Frontal cortex (tissue), 3 donors: ENCODE measurements at regions not wholly inside any gene's neighbourhood (a gene's known extent, or its start where the extent isn't known, plus 50 kb on each side); places are given as distances from the start of the nearest gene placed in this dataset.

ENCODE experiments used
- DNase-seq, 2 donors: peaks; one replicate each; pipeline ENCODE4 v3.0.0; 2012; ENCODE audit warnings: low spot score in 2 of 2
- FAIRE-seq: peaks from 2 replicates; lab custom pipeline; 2012; peaks lifted over from hg19 to GRCh38; lab: Jason Lieb, UNC
- donor health status: control.
- donor health status: control.
- donor health status: control.

DNA sequence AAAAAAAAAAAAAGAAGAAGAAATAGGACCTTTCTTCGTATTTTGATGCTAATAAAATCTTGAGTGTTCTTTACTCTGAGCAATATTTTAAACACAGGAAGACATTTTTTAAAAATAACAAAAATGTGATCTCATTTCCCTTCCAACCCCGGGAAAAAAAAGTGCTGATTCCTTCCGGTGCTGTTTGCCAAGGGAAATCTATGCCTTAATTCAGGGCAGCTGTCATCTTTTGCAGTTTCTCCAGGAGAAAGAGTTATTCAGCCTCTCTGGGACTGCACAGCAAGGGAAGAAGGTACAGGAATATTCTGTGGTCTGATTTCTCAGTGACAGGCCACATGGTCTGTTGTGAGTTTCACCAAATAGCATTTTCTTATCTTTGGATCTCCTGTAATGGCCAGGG, 291.9 kb upstream of the IRX1 start:
- no peak for DNase-seq

DNA sequence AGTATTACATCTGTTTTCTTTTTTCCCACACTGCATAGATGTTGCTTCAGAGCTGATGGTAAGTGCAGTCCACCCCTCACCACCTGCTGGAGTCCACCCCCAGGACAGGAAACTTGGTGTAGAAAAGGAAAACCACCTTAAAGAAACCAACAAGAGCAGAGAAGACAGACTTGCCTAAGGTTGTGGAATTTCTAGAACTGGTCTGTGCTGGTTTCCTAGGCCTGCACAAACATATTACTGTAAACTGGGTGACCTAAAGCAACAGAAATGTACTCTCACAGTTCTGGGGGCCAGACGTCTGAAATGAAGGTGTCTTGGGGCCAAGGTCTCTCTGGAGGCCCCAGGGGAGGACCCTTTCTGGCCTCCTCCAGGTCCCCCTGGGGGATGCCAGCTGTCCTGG, 293.4 kb upstream of the IRX1 start:
- FAIRE-seq (no peak), DNase-seq (no peak)

More for the DNA sequence above, 291.9 kb upstream of the IRX1 start:
- no peak for FAIRE-seq

DNA sequence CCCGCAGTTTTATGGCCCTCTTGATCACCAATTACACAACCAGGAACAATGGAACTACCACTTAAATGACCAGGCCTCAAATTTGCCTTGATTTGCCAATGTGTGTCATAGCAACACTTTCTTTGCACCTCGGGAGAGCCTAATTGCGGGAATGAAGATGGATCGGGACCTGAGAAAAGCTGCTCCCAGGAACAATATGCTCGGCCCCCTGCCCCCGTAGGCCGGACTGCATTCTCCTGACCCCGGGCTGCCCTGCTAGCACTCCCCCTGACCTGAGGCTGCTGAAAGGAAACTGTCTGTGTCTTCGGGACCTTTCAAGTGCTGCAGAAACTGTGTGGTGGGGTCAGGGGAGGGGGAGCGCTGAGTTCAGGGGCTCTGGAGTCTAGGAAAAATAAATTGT, 294.3 kb upstream of the IRX1 start:
- DNase-seq = no peak
- FAIRE-seq = no peak

DNA sequence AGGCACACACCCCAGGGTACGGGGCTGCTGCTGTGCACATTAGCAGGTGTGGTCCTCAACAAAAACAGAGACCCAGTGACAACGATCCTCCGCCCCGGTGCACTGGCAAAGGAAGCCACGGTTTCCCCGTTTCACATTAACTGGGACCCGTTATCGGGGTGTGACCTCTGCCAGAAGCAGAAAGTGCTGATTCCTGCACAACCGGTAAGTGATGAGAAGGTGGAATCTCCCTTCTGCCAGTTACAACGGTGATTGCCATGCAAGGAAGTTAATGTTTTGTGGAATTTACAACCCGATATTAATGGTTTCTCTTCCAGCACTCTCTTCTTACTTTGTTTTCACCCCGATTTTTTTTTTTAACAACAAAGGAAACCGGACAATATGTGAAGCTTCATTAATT, 294.9 kb upstream of the IRX1 start:
- DNase-seq (no peak), FAIRE-seq (no peak)

DNA sequence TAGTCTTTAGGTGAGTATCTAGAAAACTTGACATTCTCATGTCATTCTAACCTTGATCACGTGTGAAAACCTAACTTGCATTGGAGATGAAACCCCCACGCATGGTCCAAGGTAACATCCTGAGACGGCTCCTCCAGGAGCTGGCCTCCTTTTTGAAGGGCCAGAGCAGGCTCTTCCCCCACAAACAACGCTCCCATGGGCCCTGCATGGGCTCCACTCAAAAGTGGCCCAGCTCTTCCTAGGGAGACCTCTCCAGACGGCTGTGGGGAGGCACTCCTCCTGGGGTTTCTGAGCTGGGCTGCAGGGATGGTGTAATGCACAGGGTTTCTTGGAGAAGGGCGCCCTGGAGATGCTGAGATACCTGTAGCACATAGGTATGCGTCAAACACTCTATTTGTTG, 296.2 kb upstream of the IRX1 start:
- FAIRE-seq = no peak

DNA sequence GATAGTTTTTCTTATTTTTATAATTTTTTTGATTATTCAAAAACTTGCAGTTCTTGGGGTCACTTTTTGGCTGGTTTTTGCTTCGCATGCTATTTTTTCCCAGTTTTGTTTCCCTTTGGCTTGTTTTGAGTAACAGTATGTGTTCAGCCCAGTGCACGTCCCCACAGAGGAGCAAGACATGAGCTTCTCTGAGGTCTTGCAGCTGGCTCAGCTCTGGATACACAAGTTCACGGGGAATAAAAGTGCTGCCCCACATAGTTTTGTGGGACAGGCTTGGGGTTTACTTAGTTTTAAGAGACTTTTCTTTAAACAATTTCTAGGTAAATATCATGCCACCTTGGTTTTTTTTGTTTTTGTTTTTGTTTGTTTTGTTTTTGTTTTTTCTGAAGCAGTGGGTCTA, 297.8 kb upstream of the IRX1 start:
- FAIRE-seq (no peak), DNase-seq (no peak)

More for the DNA sequence above, 296.2 kb upstream of the IRX1 start:
- no peak for DNase-seq

DNA sequence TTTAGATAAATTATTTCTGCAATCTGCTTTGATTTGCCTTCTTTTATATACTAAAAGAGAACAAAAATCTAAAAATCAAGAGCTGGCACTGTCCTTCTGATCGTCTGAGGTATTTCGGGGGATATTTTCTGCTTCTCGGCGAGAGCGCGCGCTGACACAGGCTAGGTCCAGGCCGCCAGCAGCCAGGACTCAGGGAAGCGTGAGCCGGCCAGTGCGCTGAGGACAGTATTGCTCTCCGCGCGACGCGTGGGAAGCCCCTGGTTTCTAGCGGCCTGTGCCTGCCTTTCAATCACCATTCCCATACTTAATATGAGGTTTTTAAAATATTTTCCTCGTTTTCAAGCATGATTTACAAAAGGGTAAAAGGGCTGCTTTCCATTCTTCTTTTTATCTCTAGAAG, 307.3 kb upstream of the IRX1 start:
- FAIRE-seq (no peak), DNase-seq (no peak)

DNA sequence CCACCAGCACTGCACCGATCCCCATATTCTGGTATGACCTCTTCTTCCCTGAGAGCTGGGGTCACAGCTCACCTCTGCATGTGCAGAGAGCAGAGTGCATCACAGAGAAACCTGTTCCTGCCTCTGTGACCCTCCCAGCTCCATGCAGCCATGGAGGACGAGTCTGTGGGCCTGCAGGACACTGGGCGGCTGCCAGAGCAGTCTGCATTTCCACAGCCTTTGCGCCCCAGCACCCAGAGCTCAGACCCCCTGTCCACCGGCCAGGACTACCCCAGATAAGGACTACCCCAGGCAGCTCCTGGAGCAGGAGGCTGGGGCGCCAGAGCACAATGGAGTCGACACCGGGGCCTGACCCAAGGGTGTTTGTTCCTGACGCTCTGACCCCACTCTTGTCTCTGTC, 308.1 kb upstream of the IRX1 start:
- FAIRE-seq (no peak), DNase-seq (no peak)

DNA sequence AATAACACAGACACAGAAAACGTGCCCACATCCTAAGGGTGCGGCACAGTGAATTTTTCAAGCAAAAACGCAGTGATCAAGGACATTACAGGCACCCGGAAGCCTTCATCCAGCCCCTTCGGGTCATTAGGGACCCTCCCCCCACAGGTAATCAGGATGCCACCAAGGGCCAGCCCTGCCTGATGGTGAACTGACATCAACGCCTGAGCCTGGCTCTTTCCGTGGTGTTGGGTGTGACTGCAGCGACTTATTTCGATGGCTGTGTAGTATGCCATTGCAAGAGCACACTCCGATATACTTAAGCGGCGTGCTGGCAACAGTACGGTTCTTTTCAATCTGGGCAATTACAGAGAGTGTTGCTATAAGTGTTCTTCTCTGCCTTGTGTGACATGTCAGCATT, 310.0 kb upstream of the IRX1 start:
- no peak for DNase-seq
- FAIRE-seq = no peak

DNA sequence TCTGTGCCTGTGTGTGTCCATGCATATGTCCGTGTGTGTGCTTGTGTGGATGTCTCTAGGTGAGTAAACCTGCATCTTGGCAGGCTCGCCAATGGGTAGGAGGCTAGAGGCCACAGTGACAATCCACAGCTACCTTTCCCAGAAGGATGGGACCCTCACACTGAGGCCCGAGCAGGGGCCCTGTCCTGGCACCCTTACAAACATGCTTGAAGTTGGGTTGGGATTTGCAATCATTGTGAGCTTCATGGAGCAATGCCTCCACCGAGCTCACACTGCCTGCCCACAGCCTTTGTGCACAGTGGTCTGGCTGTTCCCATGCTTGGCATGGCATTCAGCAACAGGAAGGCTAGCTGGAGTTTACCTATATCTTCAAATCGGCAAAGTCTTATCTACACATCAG, 311.1 kb upstream of the IRX1 start:
- no peak for FAIRE-seq
- no peak for DNase-seq

DNA sequence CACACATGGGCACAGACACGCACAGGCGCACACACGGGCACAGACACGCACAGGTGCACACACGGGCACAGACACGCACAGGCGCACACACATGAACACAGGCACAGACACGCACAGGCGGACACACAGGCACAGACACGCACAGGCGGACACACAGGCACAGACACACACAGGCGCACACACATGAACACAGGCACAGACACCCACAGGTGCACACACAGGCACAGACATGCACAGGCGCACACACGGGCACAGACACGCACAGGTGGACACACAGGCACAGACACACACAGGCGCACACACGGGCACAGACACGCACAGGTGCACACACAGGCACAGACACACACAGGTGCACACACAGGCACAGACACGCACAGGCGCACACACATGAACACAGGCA, 312.8 kb upstream of the IRX1 start:
- FAIRE-seq (no peak), DNase-seq (no peak)

DNA sequence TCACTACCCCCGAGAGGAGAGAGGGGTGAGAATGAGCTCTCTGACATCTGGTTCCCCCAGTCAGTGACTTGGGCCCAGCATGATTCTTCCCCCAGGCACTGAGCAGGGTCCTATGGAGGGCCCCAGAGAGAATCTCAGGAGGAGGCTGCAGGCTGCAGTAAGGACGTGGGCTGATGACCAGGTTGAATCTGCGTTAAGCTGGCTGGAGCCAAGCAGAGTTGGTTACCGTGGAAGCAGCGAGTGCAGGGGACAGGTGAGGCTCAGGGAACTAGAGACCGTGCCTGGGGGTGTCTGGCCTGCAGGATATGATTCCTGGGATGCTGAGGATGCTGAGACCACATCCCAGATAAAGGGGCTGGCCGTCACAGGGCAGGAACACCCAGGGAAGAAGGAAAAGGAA, 314.3 kb upstream of the IRX1 start:
- DNase-seq (no peak), FAIRE-seq (no peak)

DNA sequence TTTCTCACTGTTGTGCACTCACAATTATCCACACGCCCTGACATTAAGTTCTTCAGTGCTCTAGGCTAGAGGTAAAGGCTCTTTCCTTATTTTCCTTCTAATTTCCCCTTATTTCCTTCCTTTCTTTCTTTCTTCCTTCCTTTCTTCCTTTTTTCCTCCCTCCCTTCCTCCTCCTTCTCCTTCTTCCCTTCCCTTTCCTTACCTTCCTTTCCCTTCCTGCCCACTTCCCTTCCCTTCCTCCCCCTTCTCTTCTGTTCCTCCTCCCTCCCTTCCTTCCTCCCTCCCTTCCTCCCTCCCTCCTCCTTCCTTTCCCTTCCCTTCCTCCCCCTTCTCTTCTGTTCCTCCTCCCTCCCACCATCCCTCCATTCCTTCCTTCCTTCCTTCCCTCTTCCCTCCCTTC, 317.0 kb upstream of the IRX1 start:
- DNase-seq (no peak), FAIRE-seq (no peak)

DNA sequence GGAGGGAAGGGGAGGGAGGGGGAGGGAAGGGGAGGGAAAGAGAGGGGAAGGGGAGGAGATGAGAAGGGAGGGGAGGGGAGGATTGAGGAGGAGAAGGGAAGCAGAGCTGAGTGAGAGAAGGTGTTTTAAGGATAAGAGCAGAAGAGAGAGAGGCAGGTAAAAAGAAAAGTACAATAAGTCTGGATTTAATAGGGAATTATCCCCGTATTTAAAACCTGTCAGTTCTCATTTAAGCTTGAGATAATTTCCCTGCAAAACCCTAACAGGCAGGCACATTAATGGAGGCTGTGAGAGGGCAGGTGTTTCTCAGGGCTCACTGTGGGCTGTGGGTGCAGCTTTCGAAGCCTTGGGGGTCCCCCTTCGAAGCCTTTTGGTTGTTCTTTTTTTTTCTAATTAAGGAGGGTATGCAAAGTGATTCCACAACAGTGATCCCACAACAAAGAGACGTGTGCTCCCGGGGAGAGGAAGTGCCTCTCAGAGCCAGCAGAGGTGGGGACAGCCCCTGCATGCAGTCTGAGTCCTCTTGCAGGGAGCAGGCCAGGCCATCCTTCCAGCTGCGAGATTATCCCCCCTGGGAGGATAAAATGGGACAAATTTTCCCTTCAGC, 317.9 kb upstream of the IRX1 start:
- DNase-seq = no peak

DNA sequence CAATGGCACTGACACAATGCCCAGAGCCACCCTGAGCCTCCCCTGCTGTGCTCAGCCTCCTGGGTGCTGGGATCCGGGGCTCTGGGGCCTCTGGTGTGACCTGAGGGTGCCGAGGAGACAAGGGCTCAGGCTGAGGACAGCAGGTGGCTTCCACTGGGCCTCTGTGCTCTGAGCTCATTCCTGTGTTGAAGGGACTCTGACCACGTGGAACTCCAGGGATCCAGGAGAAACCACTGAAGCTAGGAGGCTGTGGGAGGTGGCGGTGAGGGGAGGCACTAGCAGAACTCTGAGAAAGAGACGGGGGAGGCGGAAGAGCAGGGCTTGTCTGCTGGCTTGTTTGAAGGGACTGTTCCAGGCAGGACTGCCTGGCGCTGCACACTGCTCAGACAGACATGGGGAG, 318.7 kb upstream of the IRX1 start:
- DNase-seq (no peak), FAIRE-seq (no peak)

More for the DNA sequence above, 317.9 kb upstream of the IRX1 start:
- FAIRE-seq = no peak

DNA sequence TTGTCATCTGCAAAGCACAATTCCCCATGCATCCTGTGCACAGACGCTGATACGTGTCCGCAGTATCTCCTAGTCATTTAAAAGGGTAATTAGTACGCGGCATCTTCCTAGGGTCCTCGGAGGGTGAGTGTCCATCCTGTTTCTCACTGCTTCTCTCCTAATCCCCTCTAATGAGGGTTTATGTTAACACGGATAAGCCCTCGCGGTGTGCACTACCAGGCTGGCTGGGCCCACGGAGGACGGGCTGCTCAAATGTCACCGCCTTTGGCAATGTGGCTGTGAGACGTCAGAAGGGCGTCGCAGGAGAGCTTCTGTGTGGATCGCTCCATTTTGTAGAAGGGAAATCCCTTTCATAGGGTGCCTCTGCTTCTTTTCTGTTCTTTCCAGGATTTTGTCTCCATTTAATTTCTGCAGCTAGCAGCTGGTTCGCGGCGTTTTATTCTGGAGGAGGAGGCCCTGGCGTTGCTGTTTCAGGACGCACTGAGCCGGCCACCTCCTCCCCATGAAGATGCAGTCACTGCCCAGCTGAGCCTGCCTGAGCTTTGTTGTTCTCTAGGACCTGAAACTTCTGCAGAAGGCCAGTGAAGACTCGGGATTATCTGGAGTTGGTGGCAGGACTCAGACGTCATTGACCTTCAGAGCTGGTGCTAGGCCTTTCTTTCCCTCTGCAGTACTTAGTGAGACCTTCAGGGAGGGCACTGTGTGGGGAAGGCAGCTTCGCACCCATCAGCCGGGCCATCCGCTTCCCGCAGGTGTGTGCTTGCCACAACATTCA, 326.1 kb upstream of the IRX1 start:
- DNase-seq (no peak), FAIRE-seq (no peak)

DNA sequence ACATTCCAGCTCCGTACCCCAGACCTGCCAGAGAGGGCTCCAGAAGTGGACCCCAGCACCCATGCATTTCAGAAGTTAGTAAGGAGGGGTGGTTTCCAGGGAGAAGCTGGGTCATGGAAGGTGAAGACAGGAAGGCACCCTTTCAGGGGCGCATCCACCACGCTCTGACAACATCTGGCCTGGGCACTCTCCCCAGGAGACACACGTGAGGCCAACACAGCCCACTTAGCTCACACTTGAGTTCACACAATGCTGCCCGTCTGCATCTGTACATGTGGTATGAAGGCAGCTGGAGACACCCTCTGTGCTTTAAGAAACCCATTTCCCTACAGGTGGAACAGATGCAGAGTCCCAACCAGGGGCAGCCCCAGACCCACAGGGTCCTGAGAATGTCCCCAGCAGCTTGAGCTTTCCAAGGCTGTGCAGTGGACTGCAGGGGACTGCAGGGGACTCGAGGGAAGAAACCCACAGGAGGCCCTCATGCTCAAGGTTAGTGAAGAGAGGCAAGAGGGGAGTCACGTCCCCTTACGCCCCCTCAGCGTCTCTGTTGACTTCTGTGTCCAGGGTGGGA, 326.8 kb upstream of the IRX1 start:
- no peak for DNase-seq
- no peak for FAIRE-seq

DNA sequence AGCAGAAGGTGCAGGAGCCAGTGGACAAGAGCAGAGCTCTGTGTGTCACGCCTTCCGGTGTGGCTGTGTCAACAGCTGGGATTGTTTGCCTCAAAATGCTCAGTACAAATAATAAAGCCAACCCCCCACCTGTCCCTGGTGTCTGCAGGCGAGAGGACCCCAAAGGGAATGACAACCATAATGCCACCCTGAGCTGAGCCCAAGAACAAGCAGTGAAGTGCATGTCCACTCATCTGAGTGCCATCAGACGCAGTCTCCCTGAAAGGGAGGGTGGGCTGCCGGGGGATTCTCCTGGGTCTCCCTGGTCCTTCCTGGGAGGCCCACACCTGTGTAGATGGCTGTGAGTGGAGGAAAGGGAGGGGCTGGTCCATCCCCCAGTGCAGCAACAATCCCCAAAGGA, 328.8 kb upstream of the IRX1 start:
- DNase-seq (no peak), FAIRE-seq (no peak)

DNA sequence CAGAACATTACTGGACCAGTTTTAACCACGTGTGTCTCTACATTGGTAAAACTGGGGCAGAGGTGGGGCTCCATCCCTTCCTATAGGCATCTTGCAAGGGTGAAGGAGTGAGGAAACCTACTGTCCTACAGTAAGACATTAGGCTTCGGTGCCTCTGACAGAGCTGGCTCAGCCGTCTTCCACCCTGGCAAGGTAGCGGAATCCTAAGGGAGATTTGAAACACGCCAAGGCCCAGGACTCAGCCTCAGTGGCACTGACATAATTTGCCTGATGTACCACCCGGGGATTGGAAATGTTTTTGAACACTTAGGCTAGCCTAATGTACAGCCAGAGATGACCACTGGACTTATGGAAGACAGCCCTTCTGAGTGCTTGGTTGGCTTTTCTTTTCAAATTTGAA, 329.7 kb upstream of the IRX1 start:
- no peak for DNase-seq
- no peak for FAIRE-seq

DNA sequence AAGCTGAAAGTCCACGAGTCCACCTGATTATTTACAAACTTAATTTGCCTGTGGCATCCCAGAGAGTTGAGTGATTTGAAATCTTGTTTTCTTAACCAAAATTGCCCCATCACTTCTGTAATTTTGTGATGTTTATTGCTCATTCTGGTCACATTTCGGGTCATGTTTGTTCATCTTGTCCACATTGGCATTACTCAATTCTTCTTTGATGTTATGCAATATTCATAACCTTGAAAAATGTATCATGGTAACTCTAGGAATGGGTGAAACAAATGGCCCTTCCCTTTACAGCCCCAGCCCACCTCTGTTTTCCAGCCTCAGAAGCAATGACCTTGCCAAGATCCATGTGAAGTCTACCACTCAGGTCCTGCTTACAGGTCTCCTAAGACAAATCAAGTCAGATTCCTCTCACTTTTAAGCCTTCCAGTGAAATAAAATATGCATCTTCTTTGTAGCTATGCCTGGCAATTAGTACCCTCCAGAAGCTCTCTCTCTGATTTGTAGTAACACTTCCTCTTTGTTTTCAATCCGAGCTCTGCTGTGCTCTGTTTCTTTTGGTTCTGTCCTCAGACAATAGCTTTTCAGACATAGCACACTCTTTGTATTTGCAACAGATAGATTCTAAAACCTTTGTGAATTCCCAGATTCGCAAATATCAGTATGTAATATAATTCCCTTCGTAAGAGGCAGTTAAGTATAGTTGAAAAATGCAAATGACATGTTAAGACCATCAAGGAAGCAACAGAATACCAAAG, 330.3 kb upstream of the IRX1 start:
- DNase-seq (peak in 1 of 2 donors; percentile 18), FAIRE-seq (no peak)

DNA sequence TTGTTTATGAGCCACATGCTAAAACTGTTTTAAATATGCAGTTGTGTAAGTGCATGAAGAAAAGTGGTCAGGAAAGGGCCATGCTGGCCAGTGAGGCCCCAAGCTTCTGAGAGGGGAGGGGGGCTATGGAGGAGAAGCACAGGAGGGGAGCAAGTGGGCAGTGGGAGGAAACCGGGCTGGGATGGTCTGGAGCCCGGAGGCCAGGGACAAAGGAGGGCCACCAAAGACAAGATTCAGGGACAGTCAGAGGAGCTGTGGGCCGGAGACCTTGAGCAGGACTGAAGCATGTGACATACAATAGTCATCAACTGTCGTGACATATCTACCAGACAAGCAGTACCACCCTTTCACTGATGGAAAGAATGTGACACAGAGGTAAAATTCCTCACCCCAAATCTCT, 333.2 kb upstream of the IRX1 start:
- FAIRE-seq = no peak
- no peak for DNase-seq
